ENCODE measurements at regions not wholly inside any gene's neighbourhood (a gene's known extent, or its start where the extent isn't known, plus 50 kb on each side); places are given as distances from the start of the nearest gene placed in this dataset.

- TF ChIP-seq CTCF (conservative IDR thresholded peaks at IDR 0.05; ENCODE audit: low read depth, low read length) (no peak), EZH2 (IDR thresholded peaks at IDR 0.05; ENCODE audit: borderline replicate concordance, low read depth, low read length, poor library complexity, severe bottlenecking) (no peak)
Measured at GRCh38 chr3:73964818-73965217, 340.1 kb upstream of the PDZRN3 start.
